Hepatocyte (in vitro differentiated cells): ENCODE measurements at regions not wholly inside any gene's neighbourhood (a gene's known extent, or its start where the extent isn't known, plus 50 kb on each side); places are given as distances from the start of the nearest gene placed in this dataset.

Experiments used
- CTCF ChIP-seq: fragments of 200-600 bp; sonication (generic); IDR thresholded peaks from 2 replicates; pipeline ENCODE4 v1.5.1; 2016; ENCODE audit warnings: antibody characterized with exemption, mild to moderate bottlenecking; ENCODE audit not compliant: poor library complexity
- EZH2 ChIP-seq: fragments of 200-600 bp; sonication (generic); IDR thresholded peaks from 2 replicates; pipeline ENCODE4 v1.6.1; 2016; ENCODE audit warnings: antibody characterized with exemption, mild to moderate bottlenecking, borderline replicate concordance

DNA sequence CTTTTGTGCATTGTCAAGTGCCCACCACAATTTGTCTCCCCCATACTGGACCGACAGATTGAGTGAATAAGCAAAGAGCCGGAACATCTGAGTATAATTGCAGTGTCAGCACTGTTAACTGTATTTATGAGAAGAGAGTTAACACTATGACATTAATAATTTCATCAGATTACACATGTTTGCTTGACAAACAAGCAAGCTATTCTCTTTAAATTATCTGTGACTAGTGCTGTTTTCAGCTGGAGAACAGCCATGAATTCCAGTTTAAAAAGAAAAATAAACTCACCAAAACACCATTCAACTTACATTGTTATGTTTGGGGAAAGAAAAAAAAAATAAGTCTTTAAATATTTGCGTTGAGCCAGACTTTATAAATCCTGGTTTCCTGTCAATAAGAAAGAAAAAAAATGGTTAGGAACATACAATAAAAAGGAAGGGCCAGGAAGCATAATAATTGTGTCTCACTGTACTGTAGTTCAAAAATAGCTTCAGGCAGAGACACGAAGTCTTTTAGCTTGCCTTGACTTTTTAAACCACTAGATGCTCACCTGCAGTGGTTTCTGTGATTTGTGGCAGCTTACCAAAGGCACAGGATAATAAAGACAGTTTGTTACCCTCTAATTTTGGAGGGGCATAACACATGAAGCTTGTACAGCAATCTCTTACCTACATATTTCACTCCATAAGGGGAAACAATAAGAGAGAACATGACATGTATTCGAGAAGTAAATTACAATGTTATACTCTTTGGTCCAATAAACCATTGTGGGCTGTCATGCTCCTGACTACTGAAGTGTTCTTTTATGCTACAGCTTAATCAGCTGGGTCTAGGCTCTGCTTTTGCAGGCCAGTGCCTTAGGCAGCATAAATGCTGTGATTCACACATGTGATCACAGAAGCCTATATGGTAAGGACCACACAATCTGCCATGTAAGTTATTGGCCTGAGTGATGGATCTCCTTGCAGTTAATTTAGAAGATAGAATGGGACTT, 302.0 kb upstream of the ADGRL2 start:
- TF ChIP-seq CTCF (no peak), EZH2 (no peak)
